ENCODE measurements at regions not wholly inside any gene's neighbourhood (a gene's known extent, or its start where the extent isn't known, plus 50 kb on each side); places are given as distances from the start of the nearest gene placed in this dataset.

DNA sequence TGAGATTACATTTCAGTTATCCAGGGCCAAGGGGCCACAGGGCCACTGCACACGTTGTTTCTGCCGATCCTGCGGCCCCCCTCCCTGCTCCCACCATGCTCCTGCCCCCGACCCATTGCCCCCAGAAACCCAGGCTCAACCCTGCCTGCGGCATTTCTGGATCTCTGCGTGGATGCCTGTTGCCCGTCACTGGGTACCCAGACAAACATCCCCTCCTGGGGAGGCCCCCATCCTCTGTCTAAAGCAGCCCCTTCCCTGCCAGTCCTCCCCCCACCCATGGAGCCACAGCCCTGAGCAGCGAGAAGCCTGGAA is 326.4 kb upstream of the SFSWAP start:
- no peak for TF ChIP-seq POLR2A (IDR thresholded peaks at IDR 0.05)
- TF ChIP-seq, protein P1, sequence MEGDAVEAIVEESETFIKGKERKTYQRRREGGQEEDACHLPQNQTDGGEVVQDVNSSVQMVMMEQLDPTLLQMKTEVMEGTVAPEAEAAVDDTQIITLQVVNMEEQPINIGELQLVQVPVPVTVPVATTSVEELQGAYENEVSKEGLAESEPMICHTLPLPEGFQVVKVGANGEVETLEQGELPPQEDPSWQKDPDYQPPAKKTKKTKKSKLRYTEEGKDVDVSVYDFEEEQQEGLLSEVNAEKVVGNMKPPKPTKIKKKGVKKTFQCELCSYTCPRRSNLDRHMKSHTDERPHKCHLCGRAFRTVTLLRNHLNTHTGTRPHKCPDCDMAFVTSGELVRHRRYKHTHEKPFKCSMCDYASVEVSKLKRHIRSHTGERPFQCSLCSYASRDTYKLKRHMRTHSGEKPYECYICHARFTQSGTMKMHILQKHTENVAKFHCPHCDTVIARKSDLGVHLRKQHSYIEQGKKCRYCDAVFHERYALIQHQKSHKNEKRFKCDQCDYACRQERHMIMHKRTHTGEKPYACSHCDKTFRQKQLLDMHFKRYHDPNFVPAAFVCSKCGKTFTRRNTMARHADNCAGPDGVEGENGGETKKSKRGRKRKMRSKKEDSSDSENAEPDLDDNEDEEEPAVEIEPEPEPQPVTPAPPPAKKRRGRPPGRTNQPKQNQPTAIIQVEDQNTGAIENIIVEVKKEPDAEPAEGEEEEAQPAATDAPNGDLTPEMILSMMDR (IDR thresholded peaks at IDR 0.05), result no peak

All from uterus (tissue), 2 donors.